HUES48 (cell line): ENCODE measurements at regions not wholly inside any gene's neighbourhood (a gene's known extent, or its start where the extent isn't known, plus 50 kb on each side); places are given as distances from the start of the nearest gene placed in this dataset.

ENCODE experiments used
- H3K27ac ChIP-seq: one replicate; pipeline ENCODE4 v1.7.0; 2013; ENCODE audit warnings: low read depth, low read length, inconsistent platforms
- H3K27me3 ChIP-seq: 2 replicates; pipeline ENCODE4 v1.6.1; 2013; ENCODE audit warnings: mild to moderate bottlenecking, low read length; ENCODE audit not compliant: control insufficient read depth, insufficient read depth
- H3K36me3 ChIP-seq: 2 replicates; pipeline ENCODE4 v1.6.1; 2013; ENCODE audit warnings: low read length; ENCODE audit not compliant: control insufficient read depth, insufficient read depth
- H3K4me1 ChIP-seq: 2 replicates; pipeline ENCODE4 v1.6.1; 2013; ENCODE audit warnings: mild to moderate bottlenecking, low read length; ENCODE audit not compliant: control insufficient read depth, insufficient read depth
- H3K4me3 ChIP-seq: 2 replicates; pipeline ENCODE4 v1.5.1; 2013; ENCODE audit warnings: mild to moderate bottlenecking, low read depth, low read length
- H3K9ac ChIP-seq: 2 replicates; pipeline ENCODE4 v1.6.1; 2013; ENCODE audit warnings: mild to moderate bottlenecking, low read depth, low read length, moderate library complexity
- H3K9me3 ChIP-seq: 2 replicates; pipeline ENCODE4 v1.6.1; 2013; ENCODE audit warnings: low read length; ENCODE audit not compliant: control insufficient read depth, insufficient read depth

DNA sequence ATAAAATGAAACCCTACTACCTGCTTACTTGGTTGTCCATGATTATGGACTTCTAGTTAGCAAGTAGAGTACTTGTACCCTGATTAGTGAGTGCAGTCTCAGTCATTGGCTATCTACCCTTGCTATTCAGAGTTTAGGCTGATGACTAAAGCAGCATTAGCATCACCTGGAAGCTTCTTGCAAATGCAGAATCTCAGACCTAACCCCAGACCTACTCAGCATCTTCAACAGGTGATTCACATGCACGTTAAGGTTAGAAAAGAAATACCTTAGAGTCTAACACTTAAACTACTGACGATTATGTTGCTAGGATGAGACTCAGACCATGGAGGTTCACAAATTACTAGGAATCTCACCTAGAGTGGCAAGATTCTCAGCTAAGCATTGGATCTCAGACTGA, 399.9 kb upstream of the FANCL start:
- Histone ChIP-seq H3K36me3 (no peaks in the 10 kb centered on the region), H3K27me3 (no peaks in the 10 kb centered on the region)

DNA sequence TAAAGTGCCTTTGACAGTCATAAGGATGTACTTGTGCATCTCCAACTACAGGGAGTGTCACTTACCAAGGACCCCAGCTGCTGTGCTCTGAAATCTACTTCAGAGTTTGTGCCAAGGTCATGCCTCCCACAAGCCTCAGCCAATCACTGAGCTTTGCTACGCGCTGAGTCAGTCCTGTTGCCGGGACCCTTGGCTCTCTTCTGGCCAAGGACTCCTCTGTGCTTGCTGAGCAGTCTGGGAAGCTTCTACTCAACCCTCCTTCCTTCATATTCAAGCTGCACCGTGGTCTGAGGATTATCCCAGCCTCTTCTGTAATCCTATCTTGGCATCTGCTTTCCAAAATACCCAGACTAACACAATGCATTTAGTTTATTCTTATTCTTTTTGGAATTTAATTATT, 398.9 kb upstream of the FANCL start:
- Histone ChIP-seq H3K9me3 (no peaks in the 10 kb centered on the region), H3K4me1 (peaks cover 43% of the 10 kb centered on the region), H3K36me3 (no peaks in the 10 kb centered on the region), H3K9ac (no peak overlapping the region), H3K27me3 (no peaks in the 10 kb centered on the region), H3K4me3 (no peak overlapping the region), H3K27ac (no peak overlapping the region)

More for the DNA sequence above, 399.9 kb upstream of the FANCL start:
- Histone ChIP-seq H3K9me3 (no peaks in the 10 kb centered on the region), H3K4me3 (no peak overlapping the region), H3K27ac (no peak overlapping the region), H3K9ac (no peak overlapping the region), H3K4me1 (peaks cover 39% of the 10 kb centered on the region)

DNA sequence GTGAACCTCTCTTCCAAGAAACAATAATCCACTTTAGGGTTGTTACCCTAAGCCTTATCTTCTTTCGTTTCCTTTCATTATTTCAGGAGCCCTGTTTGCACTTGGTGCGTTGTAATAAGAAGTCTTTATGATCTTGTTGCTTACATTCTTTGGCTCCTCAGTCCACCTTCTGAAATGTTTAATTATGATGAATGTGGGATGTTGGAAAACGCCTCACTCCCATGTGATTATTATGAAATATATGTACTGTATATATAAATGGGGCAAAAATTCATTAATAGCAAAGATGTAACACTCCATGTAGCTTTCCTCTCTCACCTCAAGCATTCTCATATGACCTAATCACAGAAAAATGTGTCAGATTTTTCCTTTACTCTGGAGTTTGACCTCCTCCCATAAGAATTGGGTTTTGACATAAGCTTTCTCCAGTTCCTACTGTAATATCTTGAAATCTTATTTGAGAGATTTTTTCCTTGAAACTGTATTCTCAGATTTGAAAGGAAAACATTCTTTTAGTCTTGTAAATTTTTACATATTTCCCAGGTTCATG, 397.2 kb upstream of the FANCL start:
- no peak overlapping the region for H3K9ac ChIP-seq
- no peak overlapping the region for H3K4me3 ChIP-seq
- H3K36me3 ChIP-seq: no peaks in the 10 kb centered on the region
- no peaks in the 10 kb centered on the region for H3K9me3 ChIP-seq
- H3K4me1 ChIP-seq: peaks cover 55% of the 10 kb centered on the region
- no peaks in the 10 kb centered on the region for H3K27me3 ChIP-seq
- peak overlapping the region; percentile 59 for H3K27ac ChIP-seq

DNA sequence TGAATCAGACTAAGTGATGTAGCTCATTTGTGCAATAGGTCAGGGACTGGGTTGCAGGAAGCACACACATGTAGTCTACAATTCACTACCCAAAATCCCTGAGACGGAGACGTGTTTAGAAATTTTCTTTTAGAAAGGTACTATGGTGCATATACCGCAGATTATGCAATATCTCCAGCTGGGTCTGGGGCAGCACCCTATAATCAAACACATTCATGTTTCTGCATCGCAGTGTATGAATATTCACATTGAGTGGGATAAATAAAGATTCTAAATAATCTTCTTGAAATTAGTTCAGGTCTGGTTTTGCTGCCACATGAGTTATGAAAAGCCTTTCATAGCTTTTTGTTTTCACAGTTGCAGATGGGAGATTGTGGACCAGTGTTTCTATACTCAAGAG, 395.7 kb upstream of the FANCL start:
- H3K9ac ChIP-seq: no peak overlapping the region
- H3K27ac ChIP-seq: no peak overlapping the region
- H3K4me1 ChIP-seq: peaks cover 55% of the 10 kb centered on the region

DNA sequence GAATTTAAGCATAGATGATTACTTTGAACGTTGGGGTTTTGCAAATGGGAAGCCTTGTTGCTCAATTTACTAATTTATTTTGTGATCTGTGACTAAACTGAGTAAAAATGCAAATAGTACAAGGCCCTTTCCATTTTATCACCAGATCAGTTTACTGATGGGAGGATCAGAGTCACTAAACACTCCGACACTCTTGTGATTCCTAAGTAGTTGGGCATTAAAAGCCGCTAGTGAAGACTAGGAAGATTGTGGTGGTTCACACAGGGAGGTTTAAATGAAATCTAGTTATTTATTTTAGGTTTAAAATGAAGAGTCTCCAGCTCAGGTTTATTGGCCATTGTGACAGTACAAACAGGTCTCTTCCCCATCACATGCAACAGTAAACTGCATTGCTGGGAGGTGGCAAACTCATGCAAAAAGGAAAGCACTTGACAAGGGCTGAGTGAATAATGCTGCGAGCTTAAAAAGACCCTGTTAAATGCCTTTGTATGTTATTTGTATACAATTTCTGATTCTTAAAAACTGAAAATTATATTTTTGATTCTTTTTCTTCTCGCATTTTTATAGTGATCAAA, 394.8 kb upstream of the FANCL start:
- no peaks in the 10 kb centered on the region for H3K9me3 ChIP-seq
- no peak overlapping the region for H3K9ac ChIP-seq
- H3K27ac ChIP-seq: peak overlapping the region; percentile 86
- H3K4me3 ChIP-seq: no peak overlapping the region
- H3K36me3 ChIP-seq: no peaks in the 10 kb centered on the region
- no peaks in the 10 kb centered on the region for H3K27me3 ChIP-seq
- peaks cover 52% of the 10 kb centered on the region for H3K4me1 ChIP-seq

More for the DNA sequence above, 395.7 kb upstream of the FANCL start:
- no peaks in the 10 kb centered on the region for H3K9me3 ChIP-seq
- H3K4me3 ChIP-seq: no peak overlapping the region
- H3K36me3 ChIP-seq: no peaks in the 10 kb centered on the region
- no peaks in the 10 kb centered on the region for H3K27me3 ChIP-seq

DNA sequence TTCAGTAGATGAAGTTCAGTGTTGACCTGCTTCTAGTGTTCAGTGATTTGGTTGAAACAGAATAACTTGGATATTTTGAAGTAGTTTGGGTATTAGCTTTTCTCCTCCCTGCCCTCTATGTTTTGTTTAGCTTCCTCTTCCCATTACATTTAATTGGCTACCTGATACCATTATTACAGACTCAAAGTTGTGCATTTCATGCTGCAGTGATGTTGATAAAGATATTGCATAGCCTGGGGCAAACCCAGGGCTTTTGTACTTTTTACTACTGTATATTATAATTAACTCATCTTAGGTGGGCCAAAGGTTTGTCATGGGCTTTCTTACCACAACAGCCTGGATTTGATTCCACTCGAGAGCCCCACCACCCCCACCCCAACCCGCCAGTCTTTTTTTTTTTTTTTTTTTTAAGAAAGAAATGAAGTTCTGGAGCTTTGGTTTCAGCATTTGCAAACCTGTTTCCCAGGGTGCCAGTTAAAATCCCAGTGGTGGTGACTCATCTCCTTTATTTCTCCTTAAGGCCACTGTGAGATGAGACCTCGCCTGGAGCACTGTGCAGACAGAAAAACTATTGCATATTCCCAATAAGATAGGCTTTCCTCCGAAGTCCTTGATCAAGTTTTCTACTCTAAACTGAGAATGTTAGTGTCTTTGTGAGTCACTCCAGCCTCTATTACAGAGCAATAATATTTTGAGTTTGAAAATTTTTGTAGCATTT, 393.7 kb upstream of the FANCL start:
- Histone ChIP-seq H3K27ac (peak overlapping the region; percentile 86), H3K4me3 (no peak overlapping the region), H3K9me3 (no peaks in the 10 kb centered on the region), H3K4me1 (peaks cover 44% of the 10 kb centered on the region), H3K27me3 (no peaks in the 10 kb centered on the region), H3K9ac (no peak overlapping the region), H3K36me3 (no peaks in the 10 kb centered on the region)

DNA sequence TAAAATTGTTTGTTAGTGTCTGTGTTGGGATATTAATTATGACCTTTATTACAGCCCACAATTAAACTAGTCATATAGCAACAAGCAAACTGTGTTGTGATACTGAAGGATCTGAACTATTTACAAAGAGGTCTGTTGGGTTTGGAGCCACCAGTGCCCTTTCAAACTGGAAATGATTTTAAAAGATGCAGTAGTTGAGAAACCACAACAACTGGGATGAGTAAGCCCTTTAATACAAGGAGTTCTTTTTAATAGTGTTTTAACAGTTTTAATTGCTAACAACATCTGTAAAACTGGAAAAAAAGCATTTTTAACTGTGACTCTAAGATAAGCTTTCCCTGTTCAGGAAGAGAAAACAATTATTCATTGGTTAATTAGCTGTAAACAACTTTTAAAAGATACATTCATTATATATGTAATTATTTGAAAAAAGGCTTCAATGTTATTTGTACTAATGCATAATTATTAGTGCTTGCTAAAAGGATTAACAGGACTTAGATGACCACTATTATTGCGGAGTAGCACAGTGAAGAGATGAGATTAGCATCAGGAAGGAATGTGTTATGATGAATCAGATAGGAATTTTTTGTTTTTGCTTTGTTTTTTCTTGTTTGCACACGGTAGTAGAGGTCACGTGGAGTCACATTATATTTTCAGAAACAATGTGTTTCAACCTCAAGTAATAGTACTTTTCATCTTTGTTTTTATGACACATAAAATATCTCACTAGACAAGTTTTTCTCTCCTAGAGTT, 392.7 kb upstream of the FANCL start:
- Histone ChIP-seq H3K9ac (no peak overlapping the region), H3K4me1 (peaks cover 40% of the 10 kb centered on the region), H3K27me3 (no peaks in the 10 kb centered on the region), H3K4me3 (no peak overlapping the region), H3K36me3 (no peaks in the 10 kb centered on the region), H3K27ac (peak overlapping the region; percentile 86), H3K9me3 (no peaks in the 10 kb centered on the region)

DNA sequence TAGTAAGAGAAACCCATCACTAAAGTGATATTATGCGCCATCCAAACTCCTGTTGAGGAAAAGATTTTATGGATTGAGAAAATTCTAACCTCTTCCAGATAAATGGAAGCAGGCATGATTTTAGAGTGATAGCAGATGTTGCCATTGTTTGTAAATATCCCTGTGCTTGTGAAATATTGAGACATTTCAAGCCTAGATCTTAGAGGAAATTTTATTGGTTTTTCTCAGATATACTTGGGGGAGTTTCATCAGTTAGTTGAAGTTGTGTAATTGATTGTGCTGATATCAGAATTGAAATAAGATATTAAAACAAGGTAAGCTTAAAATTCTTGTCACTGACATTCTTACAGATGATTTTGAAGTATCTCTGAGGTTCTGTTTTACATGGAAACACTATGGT, 390.9 kb upstream of the FANCL start:
- H3K4me1 ChIP-seq: peaks cover 32% of the 10 kb centered on the region
- H3K4me3 ChIP-seq: no peak overlapping the region
- no peaks in the 10 kb centered on the region for H3K36me3 ChIP-seq
- no peak overlapping the region for H3K9ac ChIP-seq
- H3K9me3 ChIP-seq: no peaks in the 10 kb centered on the region
- H3K27ac ChIP-seq: no peak overlapping the region
- H3K27me3 ChIP-seq: no peaks in the 10 kb centered on the region

DNA sequence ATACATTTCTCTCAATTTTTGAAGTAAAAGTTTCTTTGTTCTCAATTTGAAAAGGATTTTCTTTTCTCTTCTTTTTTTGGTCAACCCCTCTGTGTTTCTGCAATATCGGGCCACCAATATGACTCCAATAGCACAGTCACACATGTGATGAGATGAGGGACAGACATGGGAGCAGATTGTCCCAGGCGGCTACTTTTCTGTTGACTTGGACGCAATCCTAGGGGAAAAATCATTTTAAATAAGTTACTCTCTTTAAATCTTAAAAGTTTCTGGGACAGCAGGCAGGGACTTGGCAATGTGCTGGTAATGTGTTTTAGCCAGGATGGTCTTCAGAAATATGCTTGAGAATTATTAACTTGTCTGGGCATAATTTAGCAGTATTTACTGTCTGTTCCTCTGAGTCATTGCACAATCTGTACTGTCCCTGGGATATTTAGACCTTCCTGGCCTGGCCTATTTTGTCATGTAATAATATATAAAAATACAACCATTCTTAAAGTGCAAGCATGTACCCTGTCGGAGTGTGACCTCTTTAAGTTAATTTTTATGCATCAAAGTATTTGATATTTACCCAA, 388.5 kb upstream of the FANCL start:
- H3K27me3 ChIP-seq: no peaks in the 10 kb centered on the region
- H3K36me3 ChIP-seq: no peaks in the 10 kb centered on the region
- H3K9me3 ChIP-seq: no peaks in the 10 kb centered on the region
- no peak overlapping the region for H3K9ac ChIP-seq
- no peak overlapping the region for H3K4me3 ChIP-seq
- peaks cover 14% of the 10 kb centered on the region for H3K4me1 ChIP-seq
- H3K27ac ChIP-seq: no peak overlapping the region

DNA sequence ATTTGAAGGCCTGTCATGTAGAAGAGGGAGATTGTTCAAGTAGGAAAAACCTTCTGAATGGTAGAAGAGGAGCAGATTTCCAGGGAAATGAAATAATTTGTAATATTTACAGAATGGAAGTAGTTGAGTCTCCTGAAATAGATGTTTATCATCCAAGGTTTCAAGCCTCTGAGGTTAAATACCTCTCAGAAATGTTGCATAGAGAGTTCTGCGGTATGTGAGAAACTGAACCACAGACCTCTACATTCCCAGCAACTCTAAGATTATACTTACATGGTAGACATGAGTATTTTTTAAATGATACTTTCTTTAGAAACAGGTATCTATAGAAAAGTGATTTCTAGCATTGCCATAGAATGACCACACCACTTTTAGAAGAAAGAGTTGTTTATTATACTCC, 379.8 kb upstream of the FANCL start:
- no peaks in the 10 kb centered on the region for H3K27me3 ChIP-seq
- no peak overlapping the region for H3K4me3 ChIP-seq
- no peaks in the 10 kb centered on the region for H3K4me1 ChIP-seq
- no peaks in the 10 kb centered on the region for H3K9me3 ChIP-seq
- no peak overlapping the region for H3K9ac ChIP-seq
- H3K27ac ChIP-seq: no peak overlapping the region
- no peaks in the 10 kb centered on the region for H3K36me3 ChIP-seq

DNA sequence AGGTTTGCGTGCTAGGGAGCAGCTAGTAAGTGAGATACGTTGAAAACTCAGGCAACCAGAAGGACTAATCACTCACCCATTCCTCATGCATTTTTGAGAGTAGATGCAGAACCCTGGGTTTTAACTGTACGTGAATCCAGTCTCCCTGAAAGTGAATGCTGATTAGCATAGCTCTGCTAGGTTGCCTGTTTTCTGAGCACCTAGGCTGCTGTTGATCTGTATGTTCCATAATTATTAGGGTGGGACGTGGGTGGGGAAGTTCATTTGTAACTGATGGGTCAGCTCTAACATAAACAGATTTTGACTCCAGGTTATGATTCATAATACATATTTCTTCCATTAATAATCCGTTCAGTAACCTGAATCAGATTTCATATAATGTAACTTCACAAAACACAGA, 379.0 kb upstream of the FANCL start:
- no peaks in the 10 kb centered on the region for H3K4me1 ChIP-seq
- no peak overlapping the region for H3K27ac ChIP-seq

More for the DNA sequence above, 379.0 kb upstream of the FANCL start:
- Histone ChIP-seq H3K9ac (no peak overlapping the region), H3K36me3 (no peaks in the 10 kb centered on the region), H3K9me3 (no peaks in the 10 kb centered on the region), H3K27me3 (no peaks in the 10 kb centered on the region), H3K4me3 (no peak overlapping the region)
